HTR-8/SVneo (cell line): ENCODE measurements at regions not wholly inside any gene's neighbourhood (a gene's known extent, or its start where the extent isn't known, plus 50 kb on each side); places are given as distances from the start of the nearest gene placed in this dataset.
A peak's percentile ranks its signal among the peaks of the same experiment; 100 is the strongest.

ENCODE experiments used
- DNase-seq: peaks from one replicate; pipeline ENCODE4 v3.0.0; 2011; ENCODE audit warnings: low spot score, mixed read lengths; ENCODE audit not compliant: insufficient read length
- FAIRE-seq: peaks from 2 replicates; lab custom pipeline; 2011; peaks lifted over from hg19 to GRCh38; lab: Jason Lieb, UNC

DNA sequence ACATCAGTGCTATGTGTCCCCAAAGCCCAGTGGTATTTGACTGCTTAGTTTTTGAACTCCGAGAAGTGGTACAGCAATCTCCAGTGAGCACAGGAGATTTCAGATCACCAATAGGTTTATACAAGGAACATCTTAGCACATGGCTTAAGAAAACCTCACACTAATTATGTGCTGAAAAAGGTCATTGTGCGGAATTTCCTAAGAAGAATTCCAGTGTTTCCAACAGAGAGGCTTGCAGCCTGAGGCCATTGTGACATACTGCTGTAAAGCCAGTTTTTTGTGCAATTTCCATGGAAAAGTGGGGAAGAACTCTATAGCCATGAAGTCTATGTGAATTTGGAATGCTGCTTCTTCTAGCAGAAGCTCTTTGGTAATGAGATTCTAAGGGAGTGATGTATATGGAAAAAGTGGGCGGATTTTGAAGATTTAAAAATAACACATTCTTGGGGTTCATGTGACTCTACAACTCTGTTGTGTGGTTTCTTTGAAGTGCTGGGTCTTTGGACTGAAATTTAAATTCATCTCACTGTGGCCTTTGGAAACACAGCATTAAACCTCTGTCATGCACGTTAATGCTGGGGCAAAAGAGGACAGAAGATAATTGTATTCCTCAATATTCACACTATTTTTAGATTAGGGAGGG is 110.5 kb upstream of the CD180 start:
- DNase-seq (no peak), FAIRE-seq (no peak)

GRCh38 chr5:67305913-67306710 is 109.5 kb upstream of the CD180 start:
- FAIRE-seq (no peak), DNase-seq (no peak)

GRCh38 chr5:67305401-67305800 is 108.8 kb upstream of the CD180 start:
- DNase-seq (no peak), FAIRE-seq (no peak)

DNA sequence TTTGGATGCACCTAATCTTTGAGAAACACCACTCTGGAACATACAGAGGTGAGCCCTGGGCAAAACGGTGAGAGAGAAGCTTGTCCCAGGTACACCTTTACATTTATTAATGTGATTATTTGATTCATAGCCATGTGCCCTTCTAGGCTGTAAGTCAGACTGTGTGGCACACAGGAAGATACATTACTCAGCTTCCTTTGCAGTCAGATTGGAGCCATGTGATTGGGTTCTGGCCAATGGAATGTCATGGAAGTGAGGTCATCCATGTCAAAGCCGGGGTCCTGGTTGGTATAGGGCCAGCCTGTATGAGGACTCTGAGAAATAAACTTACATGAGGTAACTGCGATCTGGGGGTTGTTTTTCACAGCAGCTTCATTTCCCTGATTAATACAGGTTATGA is 106.8 kb upstream of the CD180 start:
- no peak for DNase-seq
- no peak for FAIRE-seq

DNA sequence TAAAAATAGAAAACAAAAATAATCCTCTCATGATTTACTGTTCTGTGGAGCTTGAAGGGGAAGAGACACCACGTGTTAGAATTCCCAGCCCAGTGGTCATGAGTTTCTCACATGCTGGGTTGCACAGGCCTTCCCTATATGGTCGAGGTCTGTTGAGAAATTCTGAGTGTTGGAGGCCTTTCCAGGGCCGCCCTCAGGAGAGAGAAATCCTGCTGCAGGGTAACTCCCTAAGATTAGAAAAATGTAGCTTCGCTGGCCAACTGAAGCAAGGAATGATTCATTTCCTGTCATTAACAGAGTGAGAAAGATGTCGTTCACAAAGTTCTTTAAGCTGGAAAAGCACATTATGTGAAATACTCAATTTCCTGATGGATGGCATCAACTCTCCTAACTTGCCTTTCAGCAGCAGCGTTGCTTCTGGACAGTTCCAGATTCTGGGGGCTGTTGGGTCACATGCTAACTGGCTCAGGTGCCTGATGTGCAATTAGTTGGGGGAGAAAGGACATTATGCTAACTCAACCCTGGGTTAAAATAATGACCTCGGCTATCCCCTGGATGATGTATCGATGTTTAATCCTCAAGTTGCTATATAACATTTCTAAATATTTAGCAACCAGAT is 104.8 kb upstream of the CD180 start:
- FAIRE-seq (no peak), DNase-seq (peak; percentile 32)

DNA sequence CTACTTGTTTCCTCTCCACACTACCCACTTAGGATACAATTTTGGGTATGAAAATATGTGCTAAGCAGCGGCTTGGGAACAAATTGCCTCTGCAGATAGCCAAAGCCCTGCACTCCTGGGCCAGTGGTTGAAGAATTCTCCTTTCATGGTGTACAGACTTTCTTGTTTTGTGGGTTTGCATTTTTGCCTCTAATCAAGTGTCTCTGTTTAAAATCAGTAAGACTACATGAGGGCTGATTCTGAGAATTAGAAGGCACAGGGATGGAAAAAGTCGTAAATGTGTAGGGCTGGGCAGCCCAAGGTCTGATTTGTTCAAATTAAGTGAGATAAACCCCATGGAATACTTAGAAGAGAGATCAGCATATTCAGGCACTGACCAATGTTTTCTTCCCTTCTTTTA is 103.7 kb upstream of the CD180 start:
- FAIRE-seq = no peak
- no peak for DNase-seq

DNA sequence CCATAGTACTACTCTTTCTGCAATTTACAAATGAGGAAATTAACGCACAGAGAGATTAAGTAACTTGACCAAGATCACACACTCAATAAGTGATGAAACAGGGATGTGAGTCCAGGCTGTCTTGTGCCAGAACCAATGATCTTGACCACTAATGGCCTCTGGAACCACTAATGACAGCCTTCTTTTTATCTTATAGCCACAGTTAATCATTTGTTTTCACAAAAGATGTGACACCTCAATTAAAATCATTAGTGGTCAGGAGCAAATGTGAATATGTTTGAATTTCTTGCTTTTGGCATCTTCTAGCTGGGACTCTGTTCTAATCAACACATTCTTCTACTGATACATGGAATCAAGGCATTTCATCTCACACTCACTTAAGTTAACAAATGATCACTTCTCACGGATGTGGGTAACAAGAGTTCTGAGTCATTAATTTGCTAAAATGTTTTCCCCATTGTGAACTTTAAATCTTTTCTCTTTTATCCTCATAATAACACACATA is 102.7 kb upstream of the CD180 start:
- DNase-seq = no peak
- no peak for FAIRE-seq

DNA sequence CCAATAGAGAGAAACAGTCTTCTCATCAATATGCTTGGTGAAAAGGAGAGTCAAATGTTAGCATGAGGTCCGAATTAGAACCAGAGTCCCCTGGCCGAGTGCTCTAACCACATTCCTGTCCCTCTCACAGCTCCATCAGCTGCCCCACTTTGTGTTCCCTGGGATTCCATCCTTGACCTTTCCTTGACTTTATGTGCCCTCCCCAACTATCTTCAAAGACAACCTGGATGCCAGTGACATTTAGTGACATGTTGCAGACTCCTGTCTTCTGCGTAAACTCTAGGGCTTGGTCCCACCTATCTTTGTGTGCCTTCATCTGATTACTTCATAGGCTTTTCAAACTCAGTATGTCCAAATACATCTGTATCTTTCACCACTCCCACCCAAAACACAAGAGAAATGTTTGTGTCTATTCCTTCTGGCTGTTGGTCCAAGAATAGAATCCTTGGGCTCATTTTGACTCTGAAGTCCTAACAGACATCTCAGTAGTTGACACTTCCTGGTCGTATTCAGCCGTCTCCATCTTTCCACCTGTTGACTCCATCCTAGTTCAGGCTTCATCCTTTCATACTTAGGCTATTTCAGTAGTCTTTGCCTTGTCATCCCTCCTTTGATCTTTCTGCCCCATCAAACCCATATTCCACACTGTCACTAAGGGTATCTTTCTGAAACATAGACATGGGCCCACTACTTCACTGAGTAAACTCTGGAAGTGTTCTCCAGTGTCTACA is 101.4 kb upstream of the CD180 start:
- FAIRE-seq = no peak

DNA sequence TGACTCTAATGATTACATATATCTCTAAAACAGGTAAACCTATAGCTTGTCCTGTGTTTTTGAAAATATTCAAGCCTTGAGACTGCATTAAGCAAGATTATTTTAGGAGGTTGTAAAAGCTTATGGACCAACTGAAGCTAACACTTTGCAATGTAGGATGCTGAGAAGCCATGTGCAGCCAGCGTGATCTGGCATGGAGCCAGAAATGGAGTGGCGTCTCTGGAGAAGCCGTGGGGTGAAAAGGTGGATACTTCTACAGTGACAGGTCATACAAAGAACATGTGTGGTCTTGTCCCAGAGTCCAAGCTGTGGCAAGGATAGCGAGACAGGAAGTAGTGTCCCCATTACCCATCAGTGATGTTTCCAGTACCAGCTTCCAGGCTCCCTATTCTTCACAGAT is 100.8 kb upstream of the CD180 start:
- FAIRE-seq (no peak), DNase-seq (no peak)

More for the DNA sequence above, 101.4 kb upstream of the CD180 start:
- no peak for DNase-seq

DNA sequence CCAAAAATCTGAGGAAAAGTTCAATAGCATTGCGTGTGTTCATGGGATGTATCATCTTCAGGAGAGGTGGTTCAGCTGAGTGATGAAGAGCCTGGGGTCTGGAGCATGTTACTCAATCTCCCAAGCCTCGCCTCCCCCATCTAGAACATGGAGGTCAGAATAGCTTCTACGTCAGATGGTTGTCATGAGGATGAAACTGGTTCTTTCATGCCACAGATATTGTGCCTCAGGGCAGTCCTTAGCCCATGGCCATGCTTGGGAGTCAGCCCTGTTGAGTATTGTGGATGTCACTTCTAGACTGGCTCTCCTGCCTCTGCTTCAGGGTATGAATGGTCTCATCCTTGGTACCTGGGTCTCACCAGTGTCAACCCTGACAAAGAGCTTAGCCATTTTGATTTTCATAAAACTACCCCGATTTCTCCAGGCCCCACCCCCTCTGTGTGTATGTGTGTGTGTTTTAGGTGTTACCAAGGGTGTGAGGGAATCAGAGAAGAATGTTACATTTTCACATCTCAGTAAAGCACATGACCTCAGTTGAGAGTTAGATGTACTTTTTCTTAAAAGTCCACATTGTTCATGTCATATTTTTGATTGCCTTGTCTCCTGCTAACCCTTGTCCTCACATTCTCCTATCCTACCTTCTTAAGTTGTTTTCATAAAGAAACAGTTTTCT is 97.8 kb upstream of the CD180 start:
- FAIRE-seq (no peak), DNase-seq (no peak)

GRCh38 chr5:67293226-67293625 is 96.6 kb upstream of the CD180 start:
- no peak for FAIRE-seq

DNA sequence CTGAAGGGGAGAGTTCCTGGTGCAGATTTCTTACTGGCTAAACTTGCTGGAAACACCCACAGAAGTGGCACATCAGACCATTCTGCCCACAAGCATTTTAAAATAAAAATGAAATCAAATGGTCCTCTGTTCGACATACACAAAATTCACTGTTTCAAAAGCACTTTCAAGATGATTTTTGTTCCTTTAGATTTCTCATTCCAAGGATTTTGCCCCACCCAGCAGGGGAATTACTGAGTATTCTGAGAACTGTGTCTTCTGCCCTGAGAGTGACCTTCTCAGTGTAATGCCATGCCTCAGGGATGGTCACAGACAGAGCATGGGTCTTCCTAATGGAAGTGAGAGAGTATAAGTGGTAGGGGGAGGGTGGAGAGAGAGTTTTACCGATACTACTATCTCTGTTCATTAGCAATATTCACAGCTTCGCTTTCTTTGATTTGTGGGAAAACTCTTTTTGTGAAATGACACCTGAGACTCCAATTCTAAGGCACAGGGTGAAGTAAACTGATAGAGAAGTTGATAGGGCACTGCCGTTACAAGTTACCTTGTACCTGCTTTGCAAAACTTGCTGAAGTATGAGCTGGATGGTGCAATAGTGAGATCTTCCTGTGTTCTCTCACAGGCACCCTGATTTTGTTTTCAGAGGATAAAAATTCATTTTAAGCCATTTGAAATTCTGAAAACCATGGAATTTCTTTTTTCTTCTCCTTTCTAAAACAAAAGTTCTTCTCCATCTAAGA is 95.8 kb upstream of the CD180 start:
- FAIRE-seq (no peak), DNase-seq (no peak)

More at GRCh38 chr5:67293226-67293625, 96.6 kb upstream of the CD180 start:
- DNase-seq = no peak

- DNase-seq = no peak
- no peak for FAIRE-seq
Observed at GRCh38 chr5:67291671-67292070, 95.1 kb upstream of the CD180 start.

DNA sequence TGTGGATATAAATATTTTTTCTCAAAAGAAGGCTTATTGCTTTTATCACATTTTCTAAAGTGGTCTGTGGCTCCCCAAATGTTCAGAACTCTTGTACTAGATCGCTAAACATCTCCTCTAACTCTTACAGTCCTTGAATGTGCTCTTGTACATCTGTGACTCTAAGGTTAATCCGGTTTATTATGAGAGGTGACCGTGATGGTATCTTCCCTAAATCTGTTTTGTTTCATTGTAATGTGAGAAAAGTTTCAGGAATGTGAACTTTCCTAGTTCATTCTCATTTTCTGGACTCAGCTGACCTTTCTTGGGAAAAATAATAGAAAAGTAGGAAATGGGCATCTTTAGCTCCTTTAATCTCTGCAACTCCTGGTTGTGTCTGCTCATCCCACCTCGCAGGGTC is 94.5 kb upstream of the CD180 start:
- no peak for FAIRE-seq
- DNase-seq = no peak

- DNase-seq (no peak), FAIRE-seq (no peak)
Observed at GRCh38 chr5:67290655-67291054, 94.1 kb upstream of the CD180 start.

- DNase-seq = no peak
- FAIRE-seq = no peak
Observed at GRCh38 chr5:67289763-67290521, 93.3 kb upstream of the CD180 start.

DNA sequence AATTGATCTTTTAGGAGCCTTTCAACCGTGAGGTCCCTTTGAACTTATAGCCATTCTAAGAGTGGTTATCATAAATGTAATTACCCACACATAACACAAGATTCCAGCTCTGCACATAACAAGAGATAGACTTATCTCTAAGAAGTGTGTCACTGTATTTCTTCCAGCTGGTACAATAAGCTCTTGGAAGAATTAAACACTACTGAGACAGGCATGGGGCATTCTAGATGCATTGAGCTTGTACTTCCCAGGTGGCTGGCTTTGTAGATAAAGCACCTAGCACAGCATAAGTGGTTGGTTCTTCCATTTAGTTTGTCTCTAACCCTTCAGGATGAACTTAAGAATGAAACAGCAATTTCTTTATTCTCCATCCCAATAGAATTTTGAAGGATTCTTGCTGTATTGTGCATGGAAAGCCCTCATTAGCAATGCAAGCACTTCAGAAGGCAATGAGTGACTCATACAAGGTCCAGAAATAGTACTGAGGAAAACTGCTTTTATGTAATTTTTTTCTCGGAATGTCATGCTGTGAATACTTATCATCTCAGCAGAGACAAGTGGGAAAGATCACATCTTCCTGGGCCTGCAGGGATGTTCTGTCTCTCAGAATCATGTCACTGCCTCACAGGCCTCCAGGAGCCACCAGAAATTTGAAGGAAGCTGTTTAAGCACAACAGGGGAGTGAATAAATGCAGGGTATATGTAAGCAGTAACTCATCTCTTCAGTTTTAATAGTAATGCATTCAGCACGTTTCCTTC is 91.1 kb upstream of the CD180 start:
- no peak for DNase-seq
- no peak for FAIRE-seq

DNA sequence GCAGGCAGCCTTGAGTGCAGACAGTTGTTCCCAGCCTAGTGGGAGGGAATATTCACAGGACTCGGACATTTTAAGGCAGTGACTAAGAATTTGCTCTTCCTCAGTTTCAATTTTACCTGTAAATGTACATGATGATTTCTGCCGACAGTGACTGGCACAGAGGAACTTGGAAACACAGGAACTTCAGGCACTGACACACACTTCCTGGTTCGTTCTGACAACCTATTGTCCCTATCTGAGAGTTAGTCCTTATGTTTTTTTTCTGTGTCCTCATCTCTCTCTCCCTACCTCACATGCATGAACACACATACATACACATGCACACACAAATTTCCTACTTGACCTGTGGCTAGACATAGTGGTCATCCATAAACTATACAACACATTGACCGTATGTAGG is 89.4 kb upstream of the CD180 start:
- DNase-seq (no peak), FAIRE-seq (no peak)
